ENCODE measurements at regions not wholly inside any gene's neighbourhood (a gene's known extent, or its start where the extent isn't known, plus 50 kb on each side); places are given as distances from the start of the nearest gene placed in this dataset.
"Not testable (repeated sequence)": the region's sequence is repeated elsewhere in the genome, so short reads cannot be mapped to it uniquely, and the experiment has no call there.

GRCh38 chr1:58051187-58051586 is 495.3 kb downstream of the OMA1 start:
- DNase-seq, result not testable (repeated sequence)

DNA sequence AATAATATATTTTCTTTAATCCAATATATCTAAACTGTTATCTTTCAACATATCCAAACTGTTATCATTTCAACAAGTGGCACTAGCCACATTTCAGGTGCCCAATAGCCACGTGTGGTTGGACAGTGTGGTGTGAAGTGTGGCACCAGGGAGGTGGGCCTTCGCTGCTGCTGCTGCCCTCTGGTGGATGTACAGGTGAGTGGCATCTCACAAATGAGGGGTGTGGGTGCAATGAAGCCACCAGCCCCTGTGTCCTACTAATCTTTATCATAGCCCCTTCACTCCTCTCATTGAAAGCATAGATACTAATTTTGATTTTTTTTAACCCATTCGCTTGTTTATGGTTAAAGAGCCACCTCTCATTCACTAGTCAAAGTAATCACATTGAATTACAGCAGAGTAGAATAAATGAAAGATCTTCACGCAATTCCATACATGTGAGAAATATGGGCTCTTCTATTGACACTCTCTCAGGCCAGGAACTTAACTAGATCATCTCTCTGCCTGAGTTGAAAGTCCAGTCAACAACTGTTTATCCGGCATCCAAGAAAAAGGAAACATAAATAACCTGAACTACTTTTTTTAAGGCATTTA is 499.2 kb downstream of the OMA1 start:
- DNase-seq, result peak; percentile 31

DNA sequence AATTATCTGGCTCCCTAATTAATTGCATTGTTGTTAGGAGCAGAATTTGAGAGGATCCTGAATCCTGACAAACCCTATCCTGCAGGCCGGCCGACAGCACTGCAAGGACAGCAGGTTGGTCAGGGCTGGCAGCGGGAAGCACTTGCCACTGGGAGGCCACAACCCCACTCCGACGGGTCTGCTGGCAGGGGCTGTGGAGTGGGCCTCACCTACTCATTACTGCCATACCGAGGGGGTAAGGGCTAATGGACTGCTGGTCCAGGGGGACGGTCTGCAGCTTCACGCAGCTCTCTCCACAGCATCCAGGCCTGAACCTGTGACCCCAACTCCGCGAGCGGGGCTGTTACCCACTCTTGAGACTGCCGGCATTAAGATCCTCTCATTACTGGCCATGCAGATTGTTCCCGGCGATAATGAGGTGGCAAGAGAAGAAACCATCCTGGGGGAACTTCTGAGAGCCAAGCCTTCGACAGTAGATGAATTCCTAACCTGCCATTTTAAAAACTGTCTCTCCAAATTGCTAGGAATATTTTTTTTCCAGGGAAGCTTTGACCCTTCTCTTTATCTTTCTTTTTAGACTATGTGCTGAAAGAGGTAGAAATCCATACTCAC is 501.3 kb downstream of the OMA1 start:
- DNase-seq, result no peak

DNA sequence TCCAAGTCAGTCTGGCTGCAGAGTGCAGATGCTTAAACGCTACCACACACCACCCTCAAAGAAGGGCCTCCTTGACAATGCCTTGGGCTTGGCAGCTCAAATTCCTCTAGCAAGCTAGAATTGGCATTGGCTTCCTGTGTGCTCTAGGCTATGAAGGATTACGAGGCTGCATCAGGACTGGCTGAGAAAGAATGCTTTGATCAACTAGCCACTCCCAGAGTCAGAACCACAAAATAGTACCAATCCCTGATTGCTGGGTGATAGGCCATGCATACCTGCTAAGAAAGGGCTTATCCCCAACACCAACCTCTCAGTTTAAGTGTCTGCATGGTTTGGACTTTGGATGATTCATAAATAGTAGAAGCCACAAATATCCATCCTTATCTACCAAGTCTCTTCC is 504.9 kb downstream of the OMA1 start:
- no peak for DNase-seq

DNA sequence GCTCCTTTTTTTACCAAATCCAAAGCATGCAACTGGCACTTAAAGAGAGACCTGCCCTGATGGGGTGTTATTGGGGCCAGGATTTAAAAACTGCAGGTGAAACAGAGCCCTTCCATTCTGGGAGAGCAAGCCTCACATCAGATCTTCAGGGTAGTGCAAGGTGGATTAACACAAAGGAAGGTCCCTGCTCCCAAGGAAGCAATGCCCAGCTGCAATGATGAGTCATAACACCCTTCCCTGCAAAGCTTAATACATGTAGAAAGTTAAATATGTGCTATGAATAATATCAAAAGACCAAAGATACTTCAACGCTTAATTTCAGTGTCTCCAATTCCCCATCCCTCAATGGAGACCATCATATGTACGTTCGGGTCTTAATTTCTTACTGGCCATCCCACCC is 508.0 kb downstream of the OMA1 start:
- no peak for DNase-seq

DNA sequence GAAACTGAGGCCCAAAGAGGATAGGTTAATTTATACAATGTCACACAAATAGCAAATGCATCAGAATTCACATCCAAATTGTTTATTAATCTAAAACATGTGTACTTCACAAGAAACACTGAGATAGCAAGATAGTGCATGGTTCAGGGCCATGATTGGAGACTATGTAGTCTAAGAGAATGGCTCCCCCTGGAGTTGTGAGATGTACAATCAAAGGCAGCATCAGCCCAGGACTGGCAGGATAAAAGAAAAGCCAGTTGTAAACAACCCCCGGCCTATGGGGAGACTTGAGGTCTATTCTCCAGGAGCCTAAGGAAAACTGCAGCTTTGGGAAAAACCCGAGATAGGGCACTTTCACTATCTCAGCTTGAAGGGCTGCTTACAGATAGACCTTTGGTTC is 511.0 kb downstream of the OMA1 start:
- no peak for DNase-seq

DNA sequence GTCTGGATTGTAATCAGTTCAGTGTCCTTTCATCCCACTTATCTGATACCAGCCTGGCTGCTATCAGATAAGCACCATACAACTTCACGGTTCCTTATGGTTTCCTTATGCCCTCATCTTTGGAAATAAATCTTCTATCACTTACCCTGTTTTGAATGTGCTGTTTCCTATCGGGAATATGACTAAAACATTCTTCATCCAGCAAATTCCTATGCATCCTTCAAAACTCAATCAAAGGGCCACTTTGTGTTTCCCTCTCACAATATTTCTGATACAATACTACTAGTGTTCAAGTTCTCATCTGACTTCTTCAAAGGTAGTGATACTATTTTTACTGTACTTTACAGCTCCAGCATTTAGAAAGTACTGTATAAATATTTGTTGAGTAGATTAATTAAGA is 513.2 kb downstream of the OMA1 start:
- no peak for DNase-seq

- no peak for DNase-seq
These were observed 513.9 kb downstream of the OMA1 start for GRCh38 chr1:58032611-58033073.

- DNase-seq, result no peak
These were observed 515.1 kb downstream of the OMA1 start for GRCh38 chr1:58031416-58031815.

DNA sequence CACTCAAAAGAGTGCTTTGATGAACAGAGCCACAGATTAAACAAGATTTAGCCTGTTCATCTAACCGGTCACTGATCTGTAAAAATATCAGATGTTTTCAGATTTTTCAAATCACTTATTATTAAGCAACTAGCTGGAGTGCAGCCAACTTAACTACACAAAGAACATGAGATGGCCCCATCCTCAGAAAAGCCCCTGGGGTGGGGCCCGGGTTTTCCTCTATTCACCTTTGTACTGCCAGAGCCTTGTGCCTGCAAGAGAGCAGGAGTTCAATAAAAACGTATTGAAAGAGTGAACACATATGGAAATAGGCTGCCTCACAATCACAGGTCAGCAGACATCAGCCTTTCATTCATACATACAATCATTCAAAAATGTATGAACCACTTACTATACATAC is 516.1 kb downstream of the OMA1 start:
- DNase-seq, result no peak

DNA sequence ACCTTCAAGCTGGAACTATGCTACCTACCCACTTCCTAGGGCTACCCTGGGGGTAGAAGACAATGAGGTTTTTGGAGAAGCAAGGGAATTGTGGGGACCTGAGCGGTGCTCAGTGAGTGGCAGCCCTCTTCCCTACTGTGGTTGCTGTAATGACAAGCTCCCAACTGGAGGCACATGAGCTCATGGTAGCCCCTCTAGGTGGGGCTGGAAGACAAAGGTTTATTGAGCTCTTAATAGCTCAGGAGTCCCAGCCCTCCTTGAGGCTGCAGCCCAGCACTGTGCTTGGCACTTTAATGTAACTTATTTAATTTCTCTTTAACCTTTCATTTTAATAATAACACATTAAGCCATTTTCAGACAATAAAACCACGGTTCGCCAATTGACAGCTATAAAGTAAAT is 528.9 kb downstream of the OMA1 start:
- DNase-seq, result no peak

DNA sequence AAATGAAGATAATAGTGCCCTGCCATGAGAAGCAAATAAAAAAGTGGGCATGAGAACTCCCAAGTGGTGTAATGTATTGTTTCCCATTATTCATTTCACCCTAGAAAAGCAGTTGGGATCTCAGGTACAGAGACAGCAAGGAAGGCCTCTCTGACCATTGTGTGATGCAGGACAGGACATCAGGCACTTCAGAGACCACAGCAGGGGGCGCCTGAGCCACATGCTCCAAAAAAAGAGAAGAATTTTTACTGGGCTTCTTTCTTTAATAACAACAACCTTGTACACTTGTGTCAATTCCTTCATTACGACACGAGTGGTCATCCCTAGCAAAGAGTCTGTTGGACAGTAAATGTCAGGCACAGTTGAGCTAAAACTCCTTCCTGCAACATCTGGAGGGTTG is 533.3 kb downstream of the OMA1 start:
- DNase-seq, result no peak

DNA sequence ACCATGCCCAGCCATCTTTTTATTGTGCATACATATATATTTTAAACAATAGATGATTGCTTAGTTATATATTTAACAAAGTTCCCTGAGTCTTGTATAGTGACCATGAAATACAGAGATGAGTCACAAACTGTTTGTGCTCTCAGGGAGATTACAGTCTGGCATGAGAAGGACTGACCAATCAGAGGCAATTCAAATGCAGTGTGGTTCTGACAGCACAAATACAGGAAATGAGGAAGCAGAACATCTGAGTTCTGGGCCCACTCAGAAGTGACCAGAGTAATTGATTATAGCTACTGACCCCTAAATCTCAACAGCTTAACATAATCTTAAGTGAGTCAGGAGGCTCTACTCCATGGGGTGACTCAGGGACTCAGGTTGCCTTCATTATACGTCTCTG is 534.5 kb downstream of the OMA1 start:
- DNase-seq, result no peak

- no peak for DNase-seq
These were observed 540.0 kb downstream of the OMA1 start for GRCh38 chr1:58006421-58007046.

DNA sequence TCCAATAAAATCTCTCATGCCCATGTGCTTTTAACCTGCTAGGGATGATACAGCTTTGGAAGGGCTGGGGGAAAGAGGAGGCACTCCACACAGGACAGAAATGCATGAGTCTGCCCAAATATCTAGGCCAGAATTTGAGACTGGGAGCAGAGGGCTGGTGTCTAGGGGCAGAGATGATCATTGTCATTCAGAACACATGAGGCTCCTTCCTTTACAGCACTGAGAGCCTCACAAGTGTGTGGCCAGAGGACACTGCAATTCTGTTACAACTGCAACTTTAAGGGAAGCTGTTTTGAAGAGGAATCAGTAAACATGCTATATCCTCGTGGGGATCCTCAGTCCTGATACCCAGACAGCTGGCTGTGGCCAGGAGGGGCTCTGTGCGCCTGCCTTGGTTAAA is 541.3 kb downstream of the OMA1 start:
- no peak for DNase-seq

GRCh38 chr1:58003988-58004387 is 542.5 kb downstream of the OMA1 start:
- DNase-seq, result no peak

DNA sequence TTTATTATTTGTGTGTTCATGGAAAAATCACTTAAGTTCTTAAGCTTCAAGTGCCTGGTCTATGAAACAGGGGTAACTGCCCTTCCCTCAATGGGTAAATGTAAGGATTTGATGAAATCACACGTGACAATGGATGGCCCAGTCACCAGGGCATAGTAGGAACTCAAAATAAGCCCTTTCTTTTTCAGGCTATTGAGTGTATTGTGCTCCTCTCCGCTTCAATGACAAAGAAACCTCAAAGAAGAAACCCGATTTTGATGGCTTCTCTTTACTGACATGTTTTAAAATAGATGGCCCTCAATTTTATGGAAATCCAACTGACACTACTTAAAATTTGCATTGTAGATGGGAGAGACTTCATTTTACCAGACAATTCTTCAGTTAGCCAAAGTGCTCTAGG is 543.5 kb downstream of the OMA1 start:
- DNase-seq, result no peak

DNA sequence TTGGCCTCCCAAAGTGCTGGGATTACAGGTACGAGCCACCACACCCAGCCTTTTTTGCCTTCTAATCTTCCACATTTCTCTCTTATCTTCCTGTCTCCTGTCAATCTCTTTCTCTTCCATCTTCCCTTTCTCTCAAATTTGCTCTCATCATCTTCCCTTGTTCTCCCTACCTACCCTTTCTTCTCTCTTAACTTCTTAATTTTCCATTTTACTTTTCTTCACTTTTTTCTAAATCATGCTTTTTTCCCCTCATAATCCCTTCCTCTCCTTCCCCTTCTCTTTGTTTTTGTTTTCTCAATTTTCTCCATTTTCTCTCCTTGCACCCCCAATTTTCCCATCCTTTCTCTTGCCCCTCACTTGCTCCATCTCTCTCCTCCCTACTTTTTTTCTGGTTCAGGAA is 545.7 kb downstream of the OMA1 start:
- no peak for DNase-seq

GRCh38 chr1:58000116-58000515 is 546.4 kb downstream of the OMA1 start:
- no peak for DNase-seq

GRCh38 chr1:57996400-57996799 is 550.1 kb downstream of the OMA1 start:
- no peak for DNase-seq

- no peak for DNase-seq
These were observed 555.2 kb downstream of the OMA1 start for GRCh38 chr1:57991289-57991688.

GRCh38 chr1:57989877-57990276 is 556.6 kb downstream of the OMA1 start:
- no peak for DNase-seq

GRCh38 chr1:57987523-57987922 is 559.0 kb downstream of the OMA1 start:
- no peak for DNase-seq

DNA sequence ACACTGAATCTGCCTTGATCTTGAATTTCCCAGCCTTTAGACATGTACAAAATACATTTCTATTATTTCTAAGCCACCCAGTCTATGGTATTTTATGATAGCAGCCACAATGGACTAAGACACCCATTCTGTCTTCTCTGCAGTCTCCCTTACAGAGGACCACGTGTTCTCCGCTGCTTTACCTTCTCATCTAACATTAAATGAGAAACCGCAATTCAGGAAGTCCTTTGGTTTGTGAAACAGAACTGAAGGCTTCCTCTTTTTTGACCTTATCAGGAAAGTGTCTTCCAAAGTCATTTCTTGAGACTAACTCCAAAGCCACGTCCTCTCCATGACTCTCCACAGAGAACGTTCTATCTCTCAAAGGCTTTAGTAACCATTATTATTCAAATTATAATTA is 560.1 kb downstream of the OMA1 start:
- no peak for DNase-seq

DNA sequence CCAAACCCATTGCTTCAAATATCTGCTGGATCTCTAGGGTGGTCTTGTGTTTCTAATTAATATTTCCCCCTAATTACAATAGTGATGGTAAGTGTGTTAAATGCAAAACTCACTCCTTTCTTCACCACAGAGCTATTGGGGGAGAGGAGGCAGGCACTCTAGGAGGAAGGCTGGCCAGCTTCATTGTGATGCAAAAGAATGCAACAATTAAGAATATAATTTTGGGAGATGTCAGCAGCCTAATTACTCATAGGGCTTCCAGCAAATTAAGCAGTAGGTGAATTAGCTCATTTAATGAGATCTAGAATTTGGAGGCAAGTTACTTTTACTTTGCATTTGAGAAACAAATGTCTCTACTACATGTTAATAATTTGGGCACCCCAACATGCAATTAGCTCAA is 560.4 kb upstream of the DAB1 start:
- no peak for DNase-seq
